Stimulated activated CD8-positive, alpha-beta memory T cell treated with anti-CD3 and anti-CD28 coated beads, Interleukin-7, amount 100 ng/mL, for 48 hours (primary cell): ENCODE measurements at regions not wholly inside any gene's neighbourhood (a gene's known extent, or its start where the extent isn't known, plus 50 kb on each side); places are given as distances from the start of the nearest gene placed in this dataset.

Source experiments
- DNase-seq, 2 donors: peaks; one replicate each; pipeline ENCODE4 v3.0.0-alpha.2; 2020; ENCODE audit warnings: low read depth in 1 of 2; ENCODE audit errors: extremely low read depth in 1 of 2

DNA sequence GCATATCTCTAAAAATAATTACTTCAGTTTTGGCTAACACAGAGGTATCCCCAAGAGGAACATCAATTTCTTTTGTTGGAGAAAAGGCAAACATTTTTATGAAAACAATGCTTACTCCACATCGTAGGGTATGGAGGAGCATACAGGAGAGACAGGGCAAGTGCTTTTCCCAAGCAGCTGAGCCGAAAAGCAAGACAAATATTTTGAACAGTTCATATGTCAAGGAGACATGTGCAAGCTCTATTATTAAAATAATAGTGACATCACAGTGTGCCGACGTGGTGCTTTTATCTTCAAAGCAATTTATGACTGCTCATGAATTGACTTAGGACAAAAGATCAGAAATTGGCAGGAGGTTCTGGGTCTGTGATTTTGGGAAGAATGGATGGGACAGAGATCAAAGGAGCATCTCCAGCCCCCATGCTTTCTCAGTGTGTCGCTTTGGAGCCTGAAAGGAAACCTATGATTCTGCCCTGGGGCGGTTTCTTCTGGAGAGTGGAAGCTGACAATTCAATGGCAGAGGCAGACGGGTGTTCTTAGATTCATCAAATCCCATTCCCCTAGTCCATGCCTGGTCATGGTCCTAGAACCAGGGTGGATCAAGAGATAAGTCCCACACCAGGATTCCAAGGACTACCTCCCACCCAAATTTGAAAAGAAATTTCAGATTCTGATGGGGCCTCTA lies 97.1 kb downstream of the JCAD start:
- DNase-seq, result no peak

DNA sequence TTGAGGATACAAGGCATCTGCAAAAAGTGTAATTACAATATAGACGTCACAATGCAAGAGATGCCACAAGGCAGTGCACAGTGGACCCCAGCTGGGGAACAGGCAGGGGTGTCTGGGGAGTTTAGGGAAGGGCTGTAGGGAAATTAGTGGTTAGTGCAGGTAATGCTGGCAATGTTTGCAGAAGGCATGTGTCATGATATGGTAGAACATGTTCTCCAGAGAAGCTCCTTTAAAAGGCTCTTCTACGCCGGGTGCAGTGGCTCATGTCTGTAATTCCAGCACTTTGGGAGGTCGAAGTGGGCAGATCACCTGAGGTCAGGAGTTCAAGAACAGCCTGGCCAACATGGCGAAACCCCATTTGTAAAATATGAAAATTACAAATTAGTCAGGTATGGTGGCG lies 98.0 kb downstream of the JCAD start:
- no peak for DNase-seq

DNA sequence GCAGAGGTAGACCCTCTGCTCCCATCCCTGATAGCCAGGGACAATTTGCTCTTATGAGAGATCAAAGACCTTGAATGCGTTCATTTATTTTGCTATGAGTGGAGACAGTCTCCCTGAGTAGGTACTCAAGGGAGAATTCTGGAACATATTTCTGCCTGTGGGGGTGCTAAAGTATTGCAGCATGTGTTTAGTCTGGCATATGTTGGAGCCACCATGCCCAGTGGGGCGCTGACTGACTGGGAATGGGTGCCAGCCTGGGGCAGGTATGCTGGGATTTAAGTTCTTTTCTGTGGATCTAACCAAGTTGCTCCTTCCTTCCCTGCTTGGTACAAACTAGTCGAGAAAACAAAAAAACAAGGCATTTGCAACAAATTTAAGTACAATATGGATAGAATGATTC lies 99.1 kb downstream of the JCAD start:
- DNase-seq, result no peak

DNA sequence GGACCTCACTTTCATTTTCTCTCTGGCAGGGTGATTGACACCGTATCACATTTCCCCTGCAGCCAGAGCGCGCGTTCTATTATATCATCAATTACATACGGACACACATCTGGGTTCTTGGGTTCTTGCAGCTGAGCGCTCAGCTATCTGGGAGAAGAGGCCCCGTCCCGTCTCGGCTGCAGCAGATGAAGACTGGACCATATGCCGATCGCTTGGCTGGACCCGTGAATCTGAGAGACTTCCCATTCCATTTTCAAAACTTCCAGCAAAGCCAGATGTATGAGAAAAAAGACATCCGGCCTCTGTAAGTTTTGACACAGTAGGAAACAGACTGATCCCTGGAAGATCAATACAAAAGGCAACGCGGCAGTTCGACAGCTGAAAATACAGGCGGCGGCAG lies 99.8 kb downstream of the JCAD start:
- no peak for DNase-seq

DNA sequence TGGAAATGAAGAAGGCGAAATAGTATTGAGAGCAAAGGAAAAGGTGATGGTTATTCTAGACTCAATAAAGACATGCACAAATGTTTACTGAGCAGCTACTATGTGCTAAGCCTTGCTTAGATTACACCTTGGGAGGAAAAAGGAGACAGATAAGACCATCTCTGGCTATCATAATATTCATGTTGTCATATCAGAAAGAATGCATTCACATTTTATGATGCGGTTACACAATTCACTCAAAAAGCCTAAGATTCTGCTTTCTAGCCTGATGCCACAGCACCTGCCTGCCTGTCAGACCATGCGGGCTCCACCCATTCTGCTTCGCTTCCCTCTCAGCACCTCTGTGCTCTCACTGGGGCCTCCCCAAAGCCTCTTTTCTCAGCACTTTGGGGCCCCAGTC lies 100.9 kb downstream of the JCAD start:
- no peak for DNase-seq

DNA sequence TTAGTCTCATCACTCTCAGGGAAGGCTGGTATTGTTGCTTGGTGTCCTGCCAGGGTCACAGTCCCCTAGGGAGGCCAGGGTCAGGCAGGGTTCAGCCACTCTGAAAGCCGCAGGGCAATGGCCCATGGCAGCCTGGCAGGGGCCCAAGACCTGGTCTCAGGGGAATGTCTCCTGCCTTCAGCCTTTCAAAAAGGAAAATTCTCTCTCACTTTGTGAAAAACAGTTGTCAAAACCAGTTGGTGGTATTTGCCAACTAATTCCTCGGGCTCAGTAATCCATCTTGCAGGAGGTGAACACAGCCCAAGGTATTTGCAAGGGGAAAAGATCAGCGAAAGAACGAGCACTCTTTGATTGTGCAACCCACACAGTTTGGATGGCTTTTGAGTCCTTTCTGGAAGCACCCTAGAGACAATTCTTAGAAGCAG lies 101.5 kb downstream of the JCAD start:
- DNase-seq, result no peak

DNA sequence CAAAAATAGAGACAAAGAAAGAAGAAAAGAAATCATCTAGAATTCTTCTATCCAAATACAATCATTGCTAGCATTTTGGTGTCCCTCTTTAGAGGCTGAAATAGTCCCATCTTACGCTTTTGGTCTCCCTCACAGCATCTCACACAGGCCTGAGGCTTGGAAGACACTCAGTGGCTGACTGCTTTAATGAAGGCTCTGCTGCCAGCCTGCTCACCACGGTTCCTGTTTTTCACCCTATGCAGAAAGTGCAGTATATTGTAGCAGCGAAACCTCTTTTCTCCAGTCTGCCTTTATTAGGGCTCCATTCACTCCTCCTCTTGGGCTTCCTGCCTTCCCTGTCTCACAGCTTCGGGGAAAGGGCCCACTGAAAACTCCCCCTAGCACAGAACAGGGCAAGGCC lies 102.2 kb downstream of the JCAD start:
- no peak for DNase-seq

DNA sequence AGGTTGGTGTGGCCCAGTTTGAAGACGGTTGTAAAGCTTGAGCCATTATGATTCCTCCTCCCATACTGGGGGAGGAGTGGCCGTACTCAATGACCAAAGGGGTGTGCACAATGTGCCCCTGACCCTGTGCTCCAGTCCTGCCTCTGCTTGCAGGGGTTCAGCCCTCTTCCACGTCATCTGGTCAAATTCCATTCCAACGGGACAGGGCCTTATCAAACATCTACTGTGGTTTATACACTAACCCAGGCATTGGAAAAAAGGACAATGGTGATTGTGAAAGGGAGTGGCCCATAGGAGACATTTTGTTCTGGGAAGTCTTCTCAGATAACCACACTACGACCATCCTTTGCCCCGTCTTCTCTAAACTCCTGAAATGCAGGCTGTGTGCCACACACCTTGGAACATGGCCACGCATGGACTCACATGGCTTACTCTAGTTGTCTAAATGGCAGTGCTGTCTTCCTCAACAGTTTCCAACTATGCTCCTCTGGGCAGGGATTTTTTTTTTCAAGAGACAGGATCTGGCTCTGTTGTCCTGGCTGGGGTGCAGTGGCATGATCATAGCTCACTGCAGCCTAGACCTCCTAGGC lies 103.0 kb downstream of the JCAD start:
- no peak for DNase-seq

DNA sequence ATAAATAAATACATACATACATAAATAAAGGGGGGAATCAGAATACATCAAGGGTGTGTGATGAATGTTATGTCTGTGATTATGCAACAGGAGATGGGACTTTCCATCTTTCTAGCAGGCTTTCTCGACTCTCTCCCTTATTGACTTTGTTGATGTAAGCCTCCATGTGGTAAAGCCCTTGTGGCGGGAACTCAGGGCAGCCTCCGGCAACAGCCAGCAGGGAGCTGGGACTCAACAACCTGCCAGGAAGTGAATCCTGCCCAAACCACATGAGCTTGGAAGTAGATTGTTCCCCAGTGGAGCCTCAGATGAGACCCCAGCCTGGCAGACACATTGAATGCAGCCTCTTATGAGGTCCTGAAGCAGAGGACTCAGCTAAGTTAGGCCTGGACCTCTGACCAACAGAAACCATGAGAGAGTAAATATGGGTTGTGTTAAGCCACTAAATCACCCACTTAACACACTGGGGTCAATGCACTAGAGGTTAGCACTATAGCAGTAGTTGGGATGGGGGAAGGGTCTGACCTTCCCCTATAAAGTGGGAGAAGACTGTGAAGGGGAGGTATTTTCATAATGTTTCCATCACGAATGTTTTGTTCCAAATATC lies 104.0 kb downstream of the JCAD start:
- no peak for DNase-seq

DNA sequence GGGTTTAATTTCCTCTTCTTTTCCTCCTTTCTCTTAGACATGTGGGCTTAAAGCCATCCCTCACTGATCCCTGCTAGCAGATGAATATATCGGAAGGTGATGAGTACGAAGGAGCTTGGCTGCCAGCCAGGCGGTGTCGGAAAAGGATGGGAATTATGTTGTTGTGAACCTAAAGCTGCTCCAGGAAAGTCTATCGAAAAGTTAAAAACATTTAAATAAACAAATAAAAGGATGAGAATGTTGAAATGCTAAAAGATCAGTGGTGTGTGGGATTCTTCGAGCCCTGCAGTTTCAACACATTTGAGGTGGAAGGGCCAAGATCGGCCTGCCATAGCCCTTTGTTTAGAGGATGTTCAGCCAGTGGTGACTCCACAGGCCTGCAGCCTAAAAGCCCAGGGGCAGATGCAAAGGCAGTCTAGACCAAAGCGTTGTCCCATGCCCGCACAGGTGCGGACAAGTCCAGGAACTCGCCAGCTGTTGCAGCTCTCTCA lies 107.9 kb downstream of the JCAD start:
- no peak for DNase-seq

DNA sequence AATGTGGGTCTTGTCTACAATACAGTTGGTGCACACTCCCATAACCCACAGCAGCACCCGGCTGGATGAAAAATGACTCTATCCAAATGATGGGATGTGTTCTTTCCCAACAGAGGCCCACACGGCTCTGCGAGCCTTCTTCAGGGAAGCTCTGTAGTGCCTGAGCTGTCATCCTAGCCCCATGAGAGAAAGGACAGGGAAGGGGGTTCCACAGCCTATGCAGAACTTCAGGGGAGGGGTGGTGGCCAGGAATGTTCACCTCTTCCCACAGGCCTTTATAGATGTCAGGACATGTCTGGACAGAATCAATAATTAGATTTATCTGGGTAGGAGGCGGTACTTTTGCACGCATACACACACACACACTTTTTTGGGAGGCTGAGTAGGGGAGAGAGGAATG lies 109.0 kb downstream of the JCAD start:
- DNase-seq, result no peak

DNA sequence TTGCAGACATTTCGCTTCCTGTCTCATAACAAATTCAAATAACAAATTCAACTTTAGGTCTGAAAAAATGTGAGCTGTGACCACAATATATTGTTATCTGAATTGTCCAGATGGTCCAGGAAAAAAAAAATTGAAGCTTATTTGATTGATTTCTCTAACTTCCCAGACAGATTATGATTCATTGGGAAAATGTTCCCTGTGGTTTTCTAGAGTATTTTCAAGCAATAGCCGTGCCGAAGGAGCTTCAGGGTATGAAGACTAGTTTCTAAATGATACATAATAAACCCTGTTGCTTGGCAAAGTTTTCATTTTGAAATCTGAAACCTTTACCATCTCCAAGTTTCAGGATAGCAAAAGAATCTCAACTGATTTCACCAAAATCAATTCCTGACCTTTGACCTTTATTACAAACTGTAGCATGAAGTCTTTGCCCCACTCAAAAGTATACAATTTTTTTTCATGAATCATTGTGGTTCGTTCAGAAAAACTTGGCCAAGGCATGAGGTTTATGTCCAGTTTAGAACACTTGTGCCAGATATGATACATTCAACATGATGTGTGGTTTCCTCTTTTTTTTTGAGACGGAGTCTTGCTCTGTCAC lies 109.9 kb downstream of the JCAD start:
- DNase-seq, result no peak

DNA sequence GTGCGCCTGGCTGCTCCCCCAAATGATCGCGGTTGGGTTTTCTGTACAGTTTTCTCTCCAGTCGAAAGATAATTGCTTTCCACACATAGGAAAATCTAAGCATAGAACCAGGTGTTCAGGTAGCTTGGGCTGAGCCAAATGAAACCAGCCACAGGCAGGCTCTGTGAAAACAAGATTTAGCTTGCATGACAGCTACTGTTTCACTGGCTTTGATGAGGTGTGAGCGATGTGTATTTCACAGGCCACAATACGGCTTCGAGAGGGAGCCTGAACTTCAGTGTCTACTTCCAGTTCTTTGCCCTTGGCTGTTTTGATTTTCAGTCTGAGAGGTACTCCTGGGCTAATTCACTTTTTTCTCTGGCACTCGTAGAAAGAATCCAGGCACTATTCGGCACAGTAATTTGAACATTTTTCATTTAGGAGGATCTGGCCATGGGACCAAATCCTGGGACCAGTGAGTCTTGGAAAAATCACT lies 110.5 kb downstream of the JCAD start:
- peak in 1 of 2 donors; percentile 9 for DNase-seq

DNA sequence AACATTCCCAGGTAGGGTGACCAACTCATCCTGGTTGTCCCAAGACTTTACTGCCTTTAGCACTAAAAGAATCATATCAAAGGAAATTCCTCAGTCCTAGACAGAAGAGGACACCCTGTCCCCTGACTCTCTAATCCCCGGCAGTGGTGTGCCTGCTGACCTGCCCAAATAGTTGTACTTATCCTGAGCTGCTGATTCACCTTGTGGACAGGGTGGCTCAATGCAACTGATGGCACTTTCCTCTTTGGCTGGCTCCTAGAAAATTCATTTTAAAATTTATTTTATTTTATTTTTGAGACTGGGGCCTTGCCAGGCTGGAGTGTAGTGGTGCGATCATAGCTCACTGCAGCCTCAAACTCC lies 111.7 kb downstream of the JCAD start:
- DNase-seq, result no peak

DNA sequence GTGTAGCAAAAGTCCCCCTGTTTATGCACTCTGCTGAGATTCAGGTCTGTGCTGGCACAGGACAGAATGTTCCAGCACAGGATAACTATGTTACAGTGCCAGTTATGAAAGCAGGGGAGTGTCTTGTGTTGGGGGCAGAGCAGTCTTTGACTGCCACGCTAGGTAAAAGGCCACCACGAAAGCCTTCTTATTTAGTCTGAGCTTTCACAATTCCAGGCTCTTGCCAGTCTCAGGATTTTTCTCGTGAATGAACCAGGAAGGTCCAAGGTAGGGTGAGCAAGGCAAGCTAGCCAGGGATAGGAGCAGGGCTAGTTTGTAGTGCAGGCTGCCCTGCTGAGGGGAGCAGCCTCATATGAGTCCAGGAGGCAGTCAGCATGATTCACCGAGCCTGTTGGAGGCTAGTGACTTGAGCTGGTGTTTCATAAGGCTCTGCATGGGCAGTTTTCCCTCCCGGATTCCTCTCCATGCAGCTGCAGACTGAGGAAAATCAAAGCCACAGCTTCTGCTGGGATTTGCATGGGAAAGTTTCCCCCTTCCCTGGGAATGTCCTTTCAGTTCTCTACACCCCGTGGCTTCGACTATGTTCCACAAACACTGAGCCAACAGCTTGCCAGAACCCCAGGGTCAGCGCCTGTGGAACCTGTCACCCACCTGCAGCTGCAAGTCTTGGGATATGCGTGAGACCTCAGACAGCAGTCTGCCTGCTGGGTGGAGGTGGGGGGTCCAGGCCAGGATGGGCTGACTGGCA lies 112.3 kb downstream of the JCAD start:
- DNase-seq, result no peak

DNA sequence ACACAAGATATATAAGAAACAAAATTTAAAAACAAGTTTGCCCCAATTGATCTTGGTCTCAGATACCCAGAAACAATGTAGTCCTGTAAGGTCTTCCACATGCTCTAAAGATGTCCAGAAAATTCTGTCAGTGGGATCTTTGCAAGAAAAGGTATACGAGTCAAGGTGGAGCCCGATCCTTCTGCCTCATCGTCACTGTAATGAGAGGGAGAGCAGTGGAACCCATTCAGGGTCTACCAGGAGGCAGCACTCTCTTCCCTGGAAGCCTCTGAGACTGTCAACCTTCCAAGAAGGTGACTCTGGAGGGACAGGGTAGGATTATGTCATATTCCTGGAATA lies 112.8 kb downstream of the JCAD start:
- DNase-seq, result no peak

DNA sequence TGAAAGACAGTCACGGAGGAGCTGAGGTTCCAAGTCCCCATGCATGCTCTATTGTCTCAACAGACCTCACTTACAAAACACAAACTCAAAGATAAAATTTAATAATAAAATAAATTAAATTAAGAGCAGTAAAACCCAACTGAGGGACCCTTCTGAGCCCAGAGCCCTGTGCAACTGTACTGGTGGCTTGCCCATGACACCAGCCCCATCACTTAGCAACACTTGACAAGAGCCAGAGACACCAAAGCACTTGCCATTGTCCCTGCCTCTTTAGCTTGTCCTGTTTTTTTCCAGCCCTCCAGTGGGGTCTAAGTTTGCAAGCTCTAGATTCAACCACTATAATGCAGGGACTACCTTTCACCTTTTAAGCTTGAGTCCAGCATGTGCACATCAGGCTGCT lies 117.9 kb downstream of the JCAD start:
- no peak for DNase-seq

DNA sequence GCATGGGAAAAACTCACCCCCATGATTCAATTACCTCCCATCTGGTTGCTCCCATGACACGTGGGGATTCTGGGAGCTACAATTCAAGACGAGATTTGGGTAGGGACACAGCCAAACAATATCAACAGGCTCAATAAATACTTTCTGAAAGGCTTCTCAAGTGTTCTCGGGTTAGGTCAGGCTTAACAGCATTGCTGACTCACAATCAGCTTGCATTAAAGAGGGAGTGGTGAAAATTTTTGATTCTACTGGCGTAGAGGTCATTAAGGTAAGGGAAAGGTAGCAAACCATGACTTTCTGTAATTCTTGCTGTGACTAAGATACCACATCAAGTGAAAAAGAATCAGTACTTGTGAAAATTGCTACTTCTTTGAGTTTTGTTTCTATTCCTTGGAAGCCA lies 126.4 kb downstream of the JCAD start:
- DNase-seq, result no peak

DNA sequence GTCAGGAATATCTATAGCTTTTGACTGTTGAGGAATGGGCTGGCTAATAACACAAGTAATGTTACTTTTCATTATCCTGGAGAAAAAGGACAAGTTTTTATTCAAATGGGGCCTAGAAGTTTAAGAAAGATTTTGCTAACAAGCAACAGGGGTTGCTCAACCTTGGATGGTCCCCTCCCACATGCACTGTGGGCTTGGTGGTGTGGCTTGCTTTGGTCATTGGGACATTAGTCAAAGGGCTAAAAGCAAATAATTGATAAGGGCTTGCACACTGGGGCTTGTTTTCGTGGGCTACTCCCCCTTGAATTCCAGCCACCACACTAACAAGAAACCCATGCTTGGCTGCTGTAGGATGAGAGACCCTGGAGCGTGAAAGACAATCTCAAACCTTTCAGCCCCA lies 127.6 kb downstream of the JCAD start:
- no peak for DNase-seq

DNA sequence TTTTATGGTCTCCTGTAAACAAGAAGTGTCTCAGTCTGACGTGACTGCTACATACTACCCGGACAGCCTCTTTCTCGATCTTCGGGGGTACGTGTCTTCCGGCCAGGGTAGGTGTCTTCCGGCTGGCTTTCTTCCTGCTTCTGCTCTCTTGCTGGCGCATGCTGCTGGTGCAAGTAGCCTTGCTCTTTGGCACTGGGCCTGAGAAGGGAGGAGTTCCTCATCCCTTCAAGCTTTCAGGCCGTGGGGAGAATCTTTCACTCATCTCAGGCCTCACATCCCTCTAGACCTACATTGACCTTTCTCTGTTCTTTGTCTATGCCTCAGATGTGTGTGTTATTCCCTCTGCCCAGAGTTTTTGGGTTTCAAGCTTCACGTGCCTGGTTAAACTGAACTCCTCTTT lies 130.4 kb downstream of the JCAD start:
- no peak for DNase-seq

DNA sequence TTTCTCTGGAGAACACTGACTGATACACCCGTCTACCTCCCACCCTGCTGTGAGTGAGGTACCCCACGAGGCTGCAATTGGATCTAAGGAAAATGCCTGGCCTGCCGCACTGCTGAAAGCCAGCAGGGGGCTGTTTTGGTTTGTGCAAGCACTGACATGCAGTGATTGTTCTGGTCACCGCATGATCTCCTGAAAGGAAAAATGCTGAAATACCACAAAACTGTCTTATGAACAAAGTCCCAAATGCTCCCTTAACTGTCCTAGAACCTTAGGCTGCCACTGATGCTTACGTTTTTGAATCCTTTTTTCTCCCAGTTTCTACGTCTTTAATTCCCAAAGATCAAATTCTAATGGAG lies 132.7 kb downstream of the JCAD start:
- no peak for DNase-seq
